ENCODE measurements at regions not wholly inside any gene's neighbourhood (a gene's known extent, or its start where the extent isn't known, plus 50 kb on each side); places are given as distances from the start of the nearest gene placed in this dataset.

GRCh38 chr22:47382164-47382890 lies 619.9 kb downstream of the TBC1D22A start:
- H4K20me1 ChIP-seq (ENCODE audit: low read depth, low read length) = no peaks in the 10 kb centered on the region
- H3K27me3 ChIP-seq (ENCODE audit: low read length) = no peaks in the 10 kb centered on the region
- TF ChIP-seq, protein P1, sequence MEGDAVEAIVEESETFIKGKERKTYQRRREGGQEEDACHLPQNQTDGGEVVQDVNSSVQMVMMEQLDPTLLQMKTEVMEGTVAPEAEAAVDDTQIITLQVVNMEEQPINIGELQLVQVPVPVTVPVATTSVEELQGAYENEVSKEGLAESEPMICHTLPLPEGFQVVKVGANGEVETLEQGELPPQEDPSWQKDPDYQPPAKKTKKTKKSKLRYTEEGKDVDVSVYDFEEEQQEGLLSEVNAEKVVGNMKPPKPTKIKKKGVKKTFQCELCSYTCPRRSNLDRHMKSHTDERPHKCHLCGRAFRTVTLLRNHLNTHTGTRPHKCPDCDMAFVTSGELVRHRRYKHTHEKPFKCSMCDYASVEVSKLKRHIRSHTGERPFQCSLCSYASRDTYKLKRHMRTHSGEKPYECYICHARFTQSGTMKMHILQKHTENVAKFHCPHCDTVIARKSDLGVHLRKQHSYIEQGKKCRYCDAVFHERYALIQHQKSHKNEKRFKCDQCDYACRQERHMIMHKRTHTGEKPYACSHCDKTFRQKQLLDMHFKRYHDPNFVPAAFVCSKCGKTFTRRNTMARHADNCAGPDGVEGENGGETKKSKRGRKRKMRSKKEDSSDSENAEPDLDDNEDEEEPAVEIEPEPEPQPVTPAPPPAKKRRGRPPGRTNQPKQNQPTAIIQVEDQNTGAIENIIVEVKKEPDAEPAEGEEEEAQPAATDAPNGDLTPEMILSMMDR (IDR thresholded peaks at IDR 0.05; ENCODE audit: insufficient read depth, low read length, poor library complexity, severe bottlenecking) = no peak
- TF ChIP-seq EZH2phosphoT487 (conservative IDR thresholded peaks at IDR 0.05; ENCODE audit: low read length) = no peak

DNA sequence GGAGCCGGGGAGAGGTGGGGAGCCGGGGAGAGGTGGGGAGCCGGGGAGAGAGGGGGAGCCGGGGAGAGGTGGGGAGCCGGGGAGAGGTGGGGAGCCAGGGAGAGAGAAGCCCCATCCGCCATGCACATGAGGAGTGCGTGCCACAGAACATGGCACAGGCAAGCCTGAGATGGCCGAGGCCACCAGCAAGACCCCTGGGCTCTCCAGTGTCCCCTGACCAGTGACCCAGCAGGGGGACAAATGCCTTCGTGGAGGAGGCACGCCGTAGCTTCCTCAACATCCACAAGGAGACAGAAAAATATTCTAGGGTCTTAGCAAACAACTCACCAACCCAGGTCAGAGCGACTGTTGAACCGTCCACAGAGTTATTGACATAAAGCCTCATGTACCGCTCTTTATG lies 618.8 kb downstream of the TBC1D22A start:
- Histone ChIP-seq H3K36me3 (ENCODE audit: low read length) (no peaks in the 10 kb centered on the region), H3F3A (ENCODE audit: insufficient read depth) (no peaks in the 10 kb centered on the region), H3K79me2 (ENCODE audit: insufficient read depth, low read length) (no peaks in the 10 kb centered on the region), H3K9ac (ENCODE audit: low read length) (no peak overlapping the region), H4K20me1 (ENCODE audit: low read depth, low read length) (no peaks in the 10 kb centered on the region), H2AFZ (ENCODE audit: low read depth, low read length, severe bottlenecking) (no peak overlapping the region), H3K9me2 (replicated peaks; ENCODE audit: insufficient read depth, low read length) (no peaks in the 10 kb centered on the region), H3K27me3 (ENCODE audit: low read length) (no peaks in the 10 kb centered on the region), H3K27ac (ENCODE audit: low read depth, low read length) (no peak overlapping the region), H3K4me2 (ENCODE audit: low read depth, low read length, poor library complexity, severe bottlenecking) (no peak overlapping the region), H3K4me3 (ENCODE audit: insufficient read depth, low read length, poor library complexity, severe bottlenecking) (no peak overlapping the region), H3K9me3 (ENCODE audit: insufficient read depth, low read length) (no peaks in the 10 kb centered on the region)
- TF ChIP-seq, protein P1 (IDR thresholded peaks at IDR 0.05; ENCODE audit: insufficient read depth, low read length, poor library complexity, severe bottlenecking) = no peak
- TF ChIP-seq EZH2phosphoT487 (conservative IDR thresholded peaks at IDR 0.05; ENCODE audit: low read length) = no peak

More at GRCh38 chr22:47382164-47382890, 619.9 kb downstream of the TBC1D22A start:
- H3F3A ChIP-seq (ENCODE audit: insufficient read depth) = no peaks in the 10 kb centered on the region
- H3K4me3 ChIP-seq (ENCODE audit: insufficient read depth, low read length, poor library complexity, severe bottlenecking) = no peak overlapping the region
- no peaks in the 10 kb centered on the region for H3K9me3 ChIP-seq (ENCODE audit: insufficient read depth, low read length)
- no peaks in the 10 kb centered on the region for H3K79me2 ChIP-seq (ENCODE audit: insufficient read depth, low read length)
- no peak overlapping the region for H3K27ac ChIP-seq (ENCODE audit: low read depth, low read length)
- no peak overlapping the region for H3K9ac ChIP-seq (ENCODE audit: low read length)
- H3K36me3 ChIP-seq (ENCODE audit: low read length) = no peaks in the 10 kb centered on the region
- H3K9me2 ChIP-seq (replicated peaks; ENCODE audit: insufficient read depth, low read length) = no peaks in the 10 kb centered on the region
- no peak overlapping the region for H2AFZ ChIP-seq (ENCODE audit: low read depth, low read length, severe bottlenecking)
- no peak overlapping the region for H3K4me2 ChIP-seq (ENCODE audit: low read depth, low read length, poor library complexity, severe bottlenecking)

DNA sequence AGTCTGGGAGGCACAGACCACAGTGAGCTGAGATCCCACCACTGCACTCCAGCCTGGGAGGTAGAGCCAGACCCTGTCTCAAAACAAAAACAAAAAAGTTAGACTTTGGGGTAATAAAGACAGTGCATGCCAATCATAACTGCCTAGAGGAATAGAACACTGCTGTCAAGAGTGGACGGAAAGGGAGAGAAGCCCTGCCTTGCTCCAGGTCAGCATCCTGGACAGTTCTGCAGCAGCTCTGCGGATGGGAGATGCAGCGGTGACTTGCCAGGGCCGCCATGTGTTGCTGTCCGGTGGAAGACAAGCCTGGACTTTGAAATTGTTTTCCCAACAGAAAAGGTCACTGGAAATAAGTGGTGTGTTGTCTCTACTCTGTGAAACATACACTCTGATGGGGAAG lies 618.2 kb downstream of the TBC1D22A start:
- TF ChIP-seq, protein P1 (IDR thresholded peaks at IDR 0.05; ENCODE audit: insufficient read depth, low read length, poor library complexity, severe bottlenecking) = no peak
- no peak for TF ChIP-seq EZH2phosphoT487 (conservative IDR thresholded peaks at IDR 0.05; ENCODE audit: low read length)
- Histone ChIP-seq H3K27ac (ENCODE audit: low read depth, low read length) (no peak overlapping the region), H3K9me2 (replicated peaks; ENCODE audit: insufficient read depth, low read length) (no peaks in the 10 kb centered on the region), H3K4me3 (ENCODE audit: insufficient read depth, low read length, poor library complexity, severe bottlenecking) (no peak overlapping the region), H4K20me1 (ENCODE audit: low read depth, low read length) (no peaks in the 10 kb centered on the region), H2AFZ (ENCODE audit: low read depth, low read length, severe bottlenecking) (no peak overlapping the region), H3K79me2 (ENCODE audit: insufficient read depth, low read length) (no peaks in the 10 kb centered on the region), H3F3A (ENCODE audit: insufficient read depth) (no peaks in the 10 kb centered on the region), H3K9ac (ENCODE audit: low read length) (no peak overlapping the region), H3K9me3 (ENCODE audit: insufficient read depth, low read length) (no peaks in the 10 kb centered on the region), H3K4me2 (ENCODE audit: low read depth, low read length, poor library complexity, severe bottlenecking) (no peak overlapping the region), H3K27me3 (ENCODE audit: low read length) (no peaks in the 10 kb centered on the region), H3K36me3 (ENCODE audit: low read length) (no peaks in the 10 kb centered on the region)
